RKO (cell line): ENCODE measurements at regions not wholly inside any gene's neighbourhood (a gene's known extent, or its start where the extent isn't known, plus 50 kb on each side); places are given as distances from the start of the nearest gene placed in this dataset.
"Not testable (repeated sequence)": the region's sequence is repeated elsewhere in the genome, so short reads cannot be mapped to it uniquely, and the experiment has no call there.

Experiments
- DNase-seq: peaks from one replicate; pipeline ENCODE4 v3.0.0-alpha.2; 2016; ENCODE audit warnings: low spot score

DNA sequence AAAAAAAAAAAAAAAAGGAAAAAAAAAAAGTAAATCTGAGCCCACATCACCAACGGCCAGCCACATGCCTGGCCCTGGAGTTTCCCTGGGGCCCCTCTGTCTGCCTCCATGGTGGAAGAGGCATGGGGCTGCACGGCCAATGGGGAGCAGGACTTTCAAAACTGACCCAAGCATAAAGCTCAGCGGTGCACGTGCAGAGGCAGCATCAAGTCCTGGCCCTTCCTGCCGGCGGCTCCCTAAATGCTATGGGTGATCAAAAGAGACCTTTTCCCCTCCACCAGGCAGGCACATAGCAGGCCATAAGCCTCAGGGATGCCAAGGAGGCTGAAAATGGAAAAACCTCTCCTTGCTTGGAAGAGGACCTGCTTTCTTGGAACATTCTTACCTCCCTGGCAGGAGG, 94.3 kb downstream of the OAT start:
- no peak for DNase-seq

GRCh38 chr10:124323806-124324205, 94.9 kb downstream of the OAT start:
- no peak for DNase-seq

DNA sequence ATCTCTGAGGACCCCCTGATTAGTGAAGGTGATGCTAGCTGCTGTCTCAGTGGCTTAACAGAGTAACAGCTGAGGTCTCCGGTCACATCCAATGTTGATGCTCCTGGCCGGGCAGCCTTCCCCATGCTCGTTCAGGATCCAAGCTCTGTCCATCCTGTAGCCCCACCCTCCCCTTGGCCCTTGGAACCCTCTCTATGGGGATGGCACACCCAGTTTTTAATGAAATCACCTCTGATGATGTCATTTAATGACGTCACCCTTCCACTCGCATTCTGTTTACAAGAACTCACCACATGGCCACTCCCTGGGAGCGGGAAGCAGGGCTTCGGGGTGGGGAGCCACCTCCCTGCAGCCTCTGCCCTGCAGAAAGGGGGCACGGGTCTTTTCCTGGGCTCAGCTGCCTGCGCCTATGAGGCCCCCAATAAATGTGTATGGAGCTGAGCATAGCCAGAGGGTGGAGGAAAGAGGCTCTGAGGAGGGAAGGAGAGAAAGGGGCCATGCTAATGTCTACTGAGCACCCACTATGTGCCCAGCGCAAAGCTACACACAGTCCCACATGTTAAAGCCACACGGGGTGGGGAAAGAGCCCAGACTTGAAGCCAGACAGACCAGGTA, 95.5 kb downstream of the OAT start:
- DNase-seq: no peak

- DNase-seq: no peak
These were observed 96.3 kb downstream of the OAT start for GRCh38 chr10:124322191-124322980.

DNA sequence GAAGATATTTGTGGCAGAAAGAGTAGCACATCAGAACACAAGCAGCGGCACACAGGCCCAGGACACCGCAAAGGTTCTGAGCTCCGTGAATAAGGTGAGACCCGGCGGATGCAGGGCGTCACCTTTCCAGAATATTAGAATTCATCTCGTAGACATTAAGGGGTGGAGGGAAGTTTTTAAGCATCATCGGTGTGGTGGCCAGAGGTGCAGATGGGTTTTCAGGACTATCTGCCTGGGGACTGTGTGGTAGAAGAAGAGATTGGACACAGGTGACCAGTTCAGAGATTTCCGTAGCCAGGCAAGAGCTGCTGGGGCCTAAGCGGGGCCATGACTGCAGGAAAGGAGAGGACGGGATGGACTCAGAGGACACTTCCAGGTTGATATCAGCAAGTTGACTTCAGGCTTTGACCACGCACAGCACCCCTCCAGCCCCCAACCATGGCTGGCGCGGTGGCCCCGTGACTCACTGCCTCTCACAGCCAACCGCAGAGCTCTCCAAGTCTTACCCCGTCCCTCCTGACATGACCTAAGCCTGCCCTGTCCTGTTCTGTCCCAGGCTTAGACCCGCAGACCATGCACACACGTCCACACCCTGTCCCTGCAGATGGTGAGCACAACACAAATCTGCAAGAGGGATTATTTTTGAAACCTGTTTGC, 97.2 kb downstream of the OAT start:
- DNase-seq: no peak

DNA sequence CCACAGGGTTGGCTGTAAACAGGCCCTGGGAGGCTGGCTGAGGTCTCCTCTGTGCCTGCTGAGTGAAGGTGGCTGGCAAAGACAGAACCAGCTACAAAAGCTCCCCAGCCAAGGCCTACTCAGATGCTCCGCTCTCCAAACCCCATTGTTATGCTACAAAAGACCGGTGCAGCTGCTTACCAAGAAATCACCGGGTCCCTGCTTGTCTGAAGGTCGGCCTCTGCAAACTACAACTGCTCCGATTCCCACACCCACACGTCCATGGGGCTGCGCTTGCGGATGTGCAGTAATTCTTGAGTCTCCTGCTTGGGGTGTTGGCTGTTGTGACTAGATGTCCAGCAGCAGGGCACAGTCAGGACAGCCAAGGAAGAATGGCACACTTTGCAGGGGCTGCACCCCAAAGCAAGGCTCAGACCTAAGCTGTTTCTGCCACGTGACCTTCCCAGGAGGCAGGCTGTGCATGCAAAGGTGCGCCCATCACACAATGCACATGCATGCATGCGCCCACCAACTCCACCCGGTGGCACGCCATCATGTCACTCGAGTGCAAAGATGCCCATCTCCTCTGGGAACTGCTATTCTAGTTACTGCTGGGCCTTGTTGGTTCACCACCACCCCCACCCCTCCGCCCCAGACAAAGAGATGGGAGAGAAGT, 97.8 kb downstream of the OAT start:
- DNase-seq: no peak

DNA sequence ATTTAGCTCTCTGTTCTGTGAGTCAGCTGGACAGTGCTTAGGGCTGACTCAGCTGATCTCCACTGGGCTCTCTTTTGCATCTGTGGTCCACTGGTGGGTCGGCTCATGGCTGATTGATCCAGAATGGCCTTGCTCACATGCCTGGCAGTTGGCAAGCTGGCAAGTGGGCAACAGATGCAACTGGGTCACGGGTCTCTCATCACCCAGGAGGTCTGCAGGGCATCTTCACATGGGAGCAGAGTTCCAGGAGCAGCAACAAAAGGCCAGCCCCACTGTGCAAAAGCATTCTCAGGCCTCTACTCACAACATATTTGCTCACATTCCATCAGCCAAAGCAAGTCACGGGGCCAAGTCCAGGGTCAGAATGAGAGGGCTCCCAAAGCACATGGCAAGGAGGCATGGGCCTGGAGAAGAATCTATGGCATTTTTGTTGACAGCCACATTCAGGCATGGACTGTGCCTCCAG, 98.8 kb downstream of the OAT start:
- DNase-seq: no peak

DNA sequence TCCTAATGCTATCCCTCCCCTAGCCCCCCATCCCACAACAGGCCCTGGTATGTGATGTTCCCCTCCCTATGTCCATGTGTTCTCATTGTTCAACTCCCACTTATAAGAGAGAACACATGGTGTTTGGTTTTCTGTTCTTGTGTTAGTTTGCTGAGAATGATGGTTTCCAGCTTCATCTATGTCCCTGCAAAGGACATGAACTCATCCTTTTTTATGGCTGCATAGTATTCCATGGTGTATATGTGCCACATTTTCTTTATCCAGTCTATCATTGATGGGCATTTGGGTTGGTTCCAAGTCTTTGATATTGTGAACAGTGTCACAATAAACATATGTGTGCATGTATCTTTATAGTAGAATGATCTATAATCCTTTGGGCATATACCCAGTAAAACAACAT, 99.2 kb downstream of the OAT start:
- DNase-seq: not testable (repeated sequence)

DNA sequence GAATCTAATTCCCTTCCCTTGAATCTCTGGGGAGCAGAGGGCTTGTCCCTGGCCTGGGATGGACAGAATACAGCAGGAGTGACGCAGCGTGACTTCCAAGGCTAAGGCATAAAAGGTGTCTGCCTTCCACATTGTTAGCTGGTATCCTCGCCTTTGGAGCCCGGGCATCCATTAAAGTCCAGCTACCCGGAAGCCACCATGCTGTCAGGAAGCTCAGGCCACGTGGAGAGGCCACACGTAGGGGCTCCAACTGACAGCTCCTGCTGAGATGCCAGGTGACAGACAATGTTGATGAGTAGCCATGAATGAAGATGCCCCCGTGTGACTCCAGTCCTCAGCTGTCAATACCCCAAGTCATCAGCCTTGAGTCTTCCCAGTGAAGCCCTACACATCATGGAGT, 99.9 kb downstream of the OAT start:
- no peak for DNase-seq

- DNase-seq: no peak
These were observed 100.6 kb downstream of the OAT start for GRCh38 chr10:124318076-124318475.

DNA sequence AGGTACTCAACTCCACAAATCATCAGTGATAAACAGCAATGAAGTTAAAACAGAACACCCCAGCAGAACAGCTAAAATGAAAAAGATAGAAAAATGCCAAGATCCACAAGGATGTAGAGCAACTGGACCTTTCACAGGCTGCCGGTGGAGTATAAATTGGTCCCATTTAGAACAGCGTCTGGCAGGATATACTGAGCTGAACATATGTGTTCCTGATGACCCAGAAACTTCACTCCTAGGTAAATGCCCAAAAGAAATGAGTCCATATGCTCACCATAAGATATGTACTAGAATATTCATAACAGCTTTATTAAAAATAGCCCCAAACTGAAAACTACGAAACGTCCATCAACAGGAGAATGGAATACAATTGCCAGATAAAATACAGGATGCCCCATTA, 102.4 kb downstream of the OAT start:
- DNase-seq: no peak

- no peak for DNase-seq
These were observed 103.0 kb downstream of the OAT start for GRCh38 chr10:124315591-124316270.

- no peak for DNase-seq
These were observed 105.3 kb downstream of the OAT start for GRCh38 chr10:124313374-124313773.

- DNase-seq: no peak
These were observed 109.9 kb downstream of the OAT start for GRCh38 chr10:124308811-124309210.

DNA sequence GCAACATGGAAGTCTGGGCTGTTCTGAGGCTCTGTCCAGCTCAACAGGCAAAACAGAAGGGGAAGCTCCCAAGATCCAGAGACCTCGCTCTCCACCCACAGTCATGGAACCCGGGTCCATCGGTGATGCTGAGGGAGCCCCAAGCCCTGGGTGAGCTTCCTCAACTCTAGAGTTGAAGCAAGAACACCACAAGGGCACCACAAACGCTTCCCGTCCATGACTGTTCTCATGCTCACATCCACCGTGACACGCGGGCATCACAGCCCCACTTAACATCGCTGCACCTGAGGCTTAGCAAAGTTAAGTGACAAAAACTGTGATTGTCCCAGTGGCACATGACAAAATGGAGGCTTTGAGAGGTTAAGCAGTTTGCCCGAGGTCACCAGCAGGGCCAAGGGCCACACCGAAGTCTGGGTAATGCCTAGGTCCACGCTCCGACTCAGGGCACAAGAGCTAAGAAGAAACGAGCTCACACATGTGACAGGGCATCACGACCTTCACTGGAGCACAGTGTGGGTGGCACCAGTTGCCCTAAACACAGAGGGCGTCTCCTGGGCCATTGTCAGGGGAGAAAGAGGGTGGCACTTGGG, 110.6 kb downstream of the OAT start:
- DNase-seq: no peak

DNA sequence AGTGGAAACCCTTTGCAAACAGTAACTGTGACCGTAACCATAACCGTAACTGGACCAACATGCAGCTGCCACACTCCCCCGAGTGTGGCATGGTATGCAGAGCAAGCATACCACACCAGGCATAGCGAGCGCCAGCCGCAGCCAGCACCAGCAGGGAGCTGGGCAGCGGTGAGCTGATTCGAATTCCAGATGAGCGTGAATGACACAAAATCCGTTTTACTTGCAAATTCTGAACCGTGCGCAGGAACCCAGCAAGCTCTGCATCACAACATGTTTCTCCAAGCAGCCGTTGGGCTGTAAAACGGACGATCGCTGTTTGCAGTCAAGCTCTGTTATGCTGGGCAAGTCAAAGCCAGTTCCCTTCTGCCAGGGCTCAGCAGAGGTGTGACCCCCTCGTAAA, 111.1 kb downstream of the OAT start:
- DNase-seq: no peak

- peak; percentile 58 for DNase-seq
These were observed 111.8 kb downstream of the OAT start for GRCh38 chr10:124306922-124307371.

DNA sequence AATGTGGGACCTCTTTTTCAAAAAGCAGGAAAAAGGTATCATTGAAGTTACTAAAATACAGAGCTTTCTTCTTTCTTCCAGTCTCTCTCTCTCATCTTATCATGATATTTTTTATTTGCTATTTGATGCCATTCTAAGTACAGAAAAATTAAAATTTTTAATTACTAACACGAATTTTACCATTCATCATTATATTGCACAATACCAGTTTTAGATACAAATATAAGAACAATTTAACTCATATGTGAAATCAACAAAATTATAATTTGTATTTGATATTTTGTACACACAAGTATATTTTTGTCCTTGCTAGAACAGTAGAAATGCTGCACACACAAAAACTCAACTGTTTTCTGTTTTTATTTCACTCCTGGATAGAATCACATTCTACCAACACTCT, 112.2 kb downstream of the OAT start:
- DNase-seq: no peak

- DNase-seq: no peak
These were observed 112.7 kb downstream of the OAT start for GRCh38 chr10:124305984-124306383.

DNA sequence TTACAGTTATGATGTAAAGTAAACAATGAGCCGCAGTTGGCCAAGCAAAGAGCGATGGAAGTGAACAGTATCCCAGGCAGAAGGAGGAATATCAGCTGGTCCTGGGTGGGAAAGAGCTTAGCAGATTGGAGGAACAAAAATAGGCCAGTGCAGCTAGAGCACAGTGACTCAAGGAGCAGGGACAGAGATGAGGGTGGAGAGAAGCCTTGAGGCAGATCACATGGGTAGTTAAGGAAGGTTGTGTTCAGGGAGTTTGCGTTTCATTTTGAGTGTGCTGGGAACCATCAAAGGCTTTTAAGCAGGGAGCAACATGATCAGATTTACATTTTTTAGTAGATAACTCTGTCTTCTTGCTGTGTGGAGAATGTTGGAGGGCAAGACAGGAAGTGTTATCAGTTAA, 113.6 kb downstream of the OAT start:
- DNase-seq: no peak

DNA sequence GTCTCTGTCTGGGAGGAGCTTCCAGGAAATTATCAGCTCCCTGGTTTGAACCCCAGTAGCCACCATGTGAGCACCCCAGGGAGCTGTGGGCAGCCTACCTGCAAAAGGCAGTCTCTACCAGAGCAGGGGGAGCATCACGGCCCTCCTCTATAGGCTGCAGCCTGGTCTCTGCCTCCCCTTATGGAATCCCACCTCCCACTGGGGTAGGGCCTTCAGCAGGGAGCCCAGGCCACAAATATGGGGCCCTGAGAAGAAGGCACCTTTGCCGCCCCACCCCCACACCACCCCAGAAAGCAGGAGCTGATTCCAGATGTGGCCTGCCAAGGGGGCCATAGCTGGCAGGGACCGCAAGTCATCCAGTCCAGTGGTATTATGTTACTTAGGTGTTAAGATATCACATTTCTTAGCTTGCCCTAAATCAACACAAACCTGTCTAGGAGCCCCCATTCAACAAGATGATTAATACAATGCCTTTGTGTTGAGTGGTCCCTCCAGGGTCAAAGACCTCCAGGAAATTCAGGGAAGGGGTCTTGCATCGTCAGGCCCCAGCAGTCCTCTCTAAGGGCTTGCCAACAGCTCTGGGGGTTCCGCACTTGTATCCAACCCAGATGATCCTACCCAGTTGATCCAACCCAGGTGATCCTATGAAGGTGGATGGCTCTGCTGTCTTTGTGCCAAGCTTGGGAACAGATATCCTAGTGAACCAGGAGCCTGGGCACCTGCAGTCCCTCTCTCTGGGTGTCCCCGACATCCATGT, 114.9 kb downstream of the OAT start:
- no peak for DNase-seq
